ENCODE measurements at regions not wholly inside any gene's neighbourhood (a gene's known extent, or its start where the extent isn't known, plus 50 kb on each side); places are given as distances from the start of the nearest gene placed in this dataset.

DNA sequence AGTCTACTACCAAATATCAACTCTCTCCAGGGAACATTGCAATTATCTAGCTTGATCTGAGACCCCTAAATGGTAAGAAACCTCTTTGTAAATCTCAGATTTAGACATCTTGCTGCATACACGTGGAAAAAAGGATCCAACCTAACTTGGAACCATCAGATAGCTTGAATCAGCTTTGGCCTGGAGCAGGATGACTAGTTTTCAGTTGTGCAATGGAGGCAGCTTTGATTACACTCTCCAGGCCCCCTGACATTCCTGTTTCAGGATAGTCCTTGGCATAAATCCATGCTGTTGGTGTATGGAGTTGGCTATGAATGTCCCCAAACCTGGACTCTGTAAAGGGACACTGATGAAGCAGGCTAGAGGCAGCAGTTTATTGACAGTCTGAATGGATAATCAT lies 1061.9 kb upstream of the TENM3 start:
- TF ChIP-seq, protein P1, sequence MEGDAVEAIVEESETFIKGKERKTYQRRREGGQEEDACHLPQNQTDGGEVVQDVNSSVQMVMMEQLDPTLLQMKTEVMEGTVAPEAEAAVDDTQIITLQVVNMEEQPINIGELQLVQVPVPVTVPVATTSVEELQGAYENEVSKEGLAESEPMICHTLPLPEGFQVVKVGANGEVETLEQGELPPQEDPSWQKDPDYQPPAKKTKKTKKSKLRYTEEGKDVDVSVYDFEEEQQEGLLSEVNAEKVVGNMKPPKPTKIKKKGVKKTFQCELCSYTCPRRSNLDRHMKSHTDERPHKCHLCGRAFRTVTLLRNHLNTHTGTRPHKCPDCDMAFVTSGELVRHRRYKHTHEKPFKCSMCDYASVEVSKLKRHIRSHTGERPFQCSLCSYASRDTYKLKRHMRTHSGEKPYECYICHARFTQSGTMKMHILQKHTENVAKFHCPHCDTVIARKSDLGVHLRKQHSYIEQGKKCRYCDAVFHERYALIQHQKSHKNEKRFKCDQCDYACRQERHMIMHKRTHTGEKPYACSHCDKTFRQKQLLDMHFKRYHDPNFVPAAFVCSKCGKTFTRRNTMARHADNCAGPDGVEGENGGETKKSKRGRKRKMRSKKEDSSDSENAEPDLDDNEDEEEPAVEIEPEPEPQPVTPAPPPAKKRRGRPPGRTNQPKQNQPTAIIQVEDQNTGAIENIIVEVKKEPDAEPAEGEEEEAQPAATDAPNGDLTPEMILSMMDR (IDR thresholded peaks at IDR 0.05) = no peak
- TF ChIP-seq POLR2A (IDR thresholded peaks at IDR 0.05) = no peak
